HepG2 (cell line): ENCODE measurements at regions not wholly inside any gene's neighbourhood (a gene's known extent, or its start where the extent isn't known, plus 50 kb on each side); places are given as distances from the start of the nearest gene placed in this dataset.

Experiments used
- ATAC-seq: fragments of 200-7000 bp; cut with Tn5 transposase; 3 replicates; pipeline ENCODE4 v1.9.1; 2020; ENCODE audit warnings: mild to moderate bottlenecking, moderate library complexity
- BruUV-seq: library from RNA; stranded (reverse); fragments of 400-500 nt; replicated peaks from 2 replicates; lab custom pipeline; 2021; lab: Mats Ljungman, UMichigan
- CTCF ChIA-PET: fragments of 300-600 bp; formaldehyde crosslinking; extraction: SDS; loops from one replicate; lab custom pipeline; 2021; ENCODE audit warnings: low total read pairs, inconsistent platforms, low intra/inter-chr PET ratio; lab: Yijun Ruan, JAX
- POLR2A ChIA-PET: fragments of 350-600 bp; sonication (Branson Sonifier 250); formaldehyde crosslinking; loops from one replicate; lab custom pipeline; 2020; ENCODE audit warnings: antibody characterized with exemption, inconsistent platforms; lab: Yijun Ruan, JAX
- DNase-seq: peaks from one replicate; pipeline ENCODE4 v3.0.0-alpha.2; 2015; ENCODE audit warnings: low spot score
- FAIRE-seq: peaks from 3 replicates; lab custom pipeline; 2011; peaks lifted over from hg19 to GRCh38; lab: Jason Lieb, UNC
- H2AFZ ChIP-seq: one replicate; pipeline ENCODE4 v1.6.1; 2011; ENCODE audit warnings: low read length, inconsistent platforms
- H3K27ac ChIP-seq: fragments of 300-600 bp; 3 replicates; pipeline ENCODE4 v1.8.0; 2011; ENCODE audit warnings: mixed run types, mild to moderate bottlenecking, mixed read lengths, low read length, inconsistent platforms; ENCODE audit not compliant: insufficient read depth; ENCODE audit errors: extremely low read length
- H3K27me3 ChIP-seq, 2 experiments: fragments of 200-600 bp in 1 of 2; 2 replicates in 1 of 2; 3 replicates in 1 of 2; pipeline versions ENCODE4 v1.6.0 to v1.8.0; 2011; ENCODE audit warnings: low read length in 2 of 2, mild to moderate bottlenecking in 2 of 2, moderate library complexity in 2 of 2, inconsistent platforms in 1 of 2; ENCODE audit not compliant: insufficient read depth in 2 of 2, control insufficient read depth in 1 of 2
- H3K36me3 ChIP-seq, 2 experiments: fragments of 200-600 bp in 1 of 2; replicated peaks in 1 of 2; 2 replicates in 1 of 2; 3 replicates in 1 of 2; pipeline versions ENCODE4 v1.5.1 to v1.8.0; 2011; ENCODE audit warnings: low read length in 2 of 2, inconsistent platforms in 1 of 2; ENCODE audit not compliant: insufficient read depth in 2 of 2, control insufficient read depth in 1 of 2
- H3K4me1 ChIP-seq: 2 replicates; pipeline ENCODE4 v1.5.1; 2012; ENCODE audit warnings: low read length, inconsistent platforms; ENCODE audit not compliant: insufficient read depth
- H3K4me2 ChIP-seq: 2 replicates; pipeline ENCODE4 v1.6.0; 2011; ENCODE audit warnings: low read depth, low read length, inconsistent platforms
- H3K4me3 ChIP-seq, 3 experiments: fragments of 200-600 bp in 1 of 3; sonication (generic), shearing (Covaris generic) in 1 of 3; replicated peaks in 1 of 3; 2 replicates each; pipeline ENCODE4 v1.5.1; 2011 to 2016; ENCODE audit warnings: low read length in 3 of 3, inconsistent platforms in 2 of 3, low read depth in 2 of 3, mild to moderate bottlenecking in 2 of 3, control low read depth in 1 of 3, mixed read lengths in 1 of 3; ENCODE audit not compliant: insufficient read depth in 1 of 3
- H3K79me2 ChIP-seq: one replicate; pipeline ENCODE4 v1.6.1; 2011; ENCODE audit warnings: low read length, inconsistent platforms; ENCODE audit not compliant: insufficient read depth
- H3K9ac ChIP-seq: 2 replicates; pipeline ENCODE4 v1.6.0; 2011; ENCODE audit warnings: mild to moderate bottlenecking, low read depth, low read length, inconsistent platforms; ENCODE audit not compliant: insufficient read depth
- H3K9me3 ChIP-seq: 2 replicates; pipeline ENCODE4 v1.5.1; 2012; ENCODE audit warnings: mild to moderate bottlenecking, low read length
- H4K20me1 ChIP-seq: 2 replicates; pipeline ENCODE4 v1.6.0; 2011; ENCODE audit warnings: inconsistent platforms, mild to moderate bottlenecking, low read length, moderate library complexity; ENCODE audit not compliant: insufficient read depth
- ATF7 ChIP-seq, 2 experiments: fragments of 450-650 bp in 1 of 2; sonication (generic) in 1 of 2; formaldehyde crosslinking in 1 of 2; IDR thresholded peaks; 2 replicates each; pipeline versions ENCODE4 v1.4.0 to v1.6.1; 2016 to 2020; ENCODE audit warnings: antibody characterized with exemption in 1 of 2, mild to moderate bottlenecking in 1 of 2, missing genetic modification reagents in 1 of 2
- BCLAF1 ChIP-seq: fragments of 450-650 bp; IDR thresholded peaks from 2 replicates; pipeline ENCODE4 v1.6.1; 2017; ENCODE audit warnings: mild to moderate bottlenecking
- HNRNPK ChIP-seq: fragments of 200-400 bp; formaldehyde crosslinking; IDR thresholded peaks from 2 replicates; pipeline ENCODE4 v1.6.1; 2018; ENCODE audit warnings: low read length, low read depth, moderate library complexity, mild to moderate bottlenecking; ENCODE audit not compliant: poor library complexity, severe bottlenecking
- MXI1 ChIP-seq: IDR thresholded peaks from 3 replicates; pipeline ENCODE4 v1.6.1; 2012; ENCODE audit warnings: low read depth, low read length, inconsistent platforms, borderline replicate concordance
- XBP1 ChIP-seq: sonication (generic); formaldehyde crosslinking; IDR thresholded peaks from 2 replicates; pipeline ENCODE4 v1.5.0; 2020; ENCODE audit warnings: missing genetic modification reagents
- ZNF232 ChIP-seq: sonication (generic); formaldehyde crosslinking; IDR thresholded peaks from 2 replicates; pipeline ENCODE4 v1.4.0; 2020; ENCODE audit warnings: missing genetic modification reagents, borderline replicate concordance
- WGBS: methylation state at CpG from one replicate; pipeline ENCODE4 v1.1.6; 2017; ENCODE audit warnings: low lambda C conversion rate; 5-methylcytosine and 5-hydroxymethylcytosine counted together
- in situ Hi-C: cut with HindIII; loops from 2 replicates; pipeline ENCODE4 v1.10.0; 2017; ENCODE audit warnings: low pct_unique_long_range_greater_than_20kb; ENCODE audit not compliant: extremely low pct_ligation_motif_present
- intact Hi-C: fragments of 100-400 bp; cut with micrococcal nuclease; formaldehyde crosslinking; loops from one replicate; pipeline ENCODE4 v1.10.0; 2022; ENCODE audit not compliant: unreplicated experiment
- TF ChIP-seq, protein P1 (sequence below): sonication (generic); formaldehyde crosslinking; IDR thresholded peaks from 2 replicates; pipeline ENCODE4 v1.5.0; 2020; ENCODE audit warnings: missing genetic modification reagents
- TF ChIP-seq, protein P2 (sequence below): sonication (generic); formaldehyde crosslinking; IDR thresholded peaks from 2 replicates; pipeline ENCODE4 v1.9.0; 2021; ENCODE audit warnings: missing genetic modification reagents, mild to moderate bottlenecking, borderline replicate concordance

- Histone ChIP-seq H3K4me3 (no peak overlapping the region), H3K36me3 (no peaks in the 10 kb centered on the region), H3K4me2 (no peak overlapping the region), H3K27me3 (0 out of 5 replicates have a peak, but pooled peaks cover 0 to 3% of the 10 kb centered on the region in 2 experiments), H4K20me1 (no peaks in the 10 kb centered on the region), H3K9me3 (no peaks in the 10 kb centered on the region), H3K27ac (no peak overlapping the region), H3K9ac (no peak overlapping the region), H3K4me1 (no peaks in the 10 kb centered on the region), H2AFZ (no peak overlapping the region), H3K79me2 (no peaks in the 10 kb centered on the region)
- WGBS: 24% methylated on average over 17 of the region's 19 CpGs
- ATAC-seq (no peak), FAIRE-seq (no peak), DNase-seq (no peak)
- ChIA-PET CTCF (no interaction called here), POLR2A (no interaction called here)
- in situ Hi-C loops: no loop called here
- BruUV-seq: no TSS peak
- intact Hi-C loops: no loop called here
- TF ChIP-seq HNRNPK (peak; percentile 76), ATF7 (IDR thresholded peaks at IDR 0.05) (peak; percentile 71), ATF7 (CRISPR knock-in tag; IDR thresholded peaks at IDR 0.05) (no peak), BCLAF1 (no peak)
These were observed 234.4 kb downstream of the RPIA start for GRCh38 chr2:88925770-88926462.

- Histone ChIP-seq H3K4me1 (no peaks in the 10 kb centered on the region), H3K4me2 (no peak overlapping the region), H3K27me3 (0 out of 5 replicates have a peak, but pooled peaks cover 0 to 2% of the 10 kb centered on the region in 2 experiments), H3K79me2 (no peaks in the 10 kb centered on the region), H2AFZ (no peak overlapping the region), H3K27ac (no peak overlapping the region), H3K4me3 (no peak overlapping the region), H3K9me3 (no peaks in the 10 kb centered on the region), H4K20me1 (no peaks in the 10 kb centered on the region), H3K9ac (no peak overlapping the region), H3K36me3 (no peaks in the 10 kb centered on the region)
- WGBS: 4% methylated on average over 1 of the region's 1 CpG
- CTCF ChIA-PET: no interaction called here
- in situ Hi-C loops: no loop called here
- no TSS peak for BruUV-seq
- ATAC-seq (no peak), DNase-seq (no peak), FAIRE-seq (no peak)
- intact Hi-C loops: no loop called here
- POLR2A ChIA-PET: no interaction called here
- TF ChIP-seq, protein P1, sequence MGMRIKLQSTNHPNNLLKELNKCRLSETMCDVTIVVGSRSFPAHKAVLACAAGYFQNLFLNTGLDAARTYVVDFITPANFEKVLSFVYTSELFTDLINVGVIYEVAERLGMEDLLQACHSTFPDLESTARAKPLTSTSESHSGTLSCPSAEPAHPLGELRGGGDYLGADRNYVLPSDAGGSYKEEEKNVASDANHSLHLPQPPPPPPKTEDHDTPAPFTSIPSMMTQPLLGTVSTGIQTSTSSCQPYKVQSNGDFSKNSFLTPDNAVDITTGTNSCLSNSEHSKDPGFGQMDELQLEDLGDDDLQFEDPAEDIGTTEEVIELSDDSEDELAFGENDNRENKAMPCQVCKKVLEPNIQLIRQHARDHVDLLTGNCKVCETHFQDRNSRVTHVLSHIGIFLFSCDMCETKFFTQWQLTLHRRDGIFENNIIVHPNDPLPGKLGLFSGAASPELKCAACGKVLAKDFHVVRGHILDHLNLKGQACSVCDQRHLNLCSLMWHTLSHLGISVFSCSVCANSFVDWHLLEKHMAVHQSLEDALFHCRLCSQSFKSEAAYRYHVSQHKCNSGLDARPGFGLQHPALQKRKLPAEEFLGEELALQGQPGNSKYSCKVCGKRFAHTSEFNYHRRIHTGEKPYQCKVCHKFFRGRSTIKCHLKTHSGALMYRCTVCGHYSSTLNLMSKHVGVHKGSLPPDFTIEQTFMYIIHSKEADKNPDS (CRISPR knock-in tag): no peak
- TF ChIP-seq, protein P2, sequence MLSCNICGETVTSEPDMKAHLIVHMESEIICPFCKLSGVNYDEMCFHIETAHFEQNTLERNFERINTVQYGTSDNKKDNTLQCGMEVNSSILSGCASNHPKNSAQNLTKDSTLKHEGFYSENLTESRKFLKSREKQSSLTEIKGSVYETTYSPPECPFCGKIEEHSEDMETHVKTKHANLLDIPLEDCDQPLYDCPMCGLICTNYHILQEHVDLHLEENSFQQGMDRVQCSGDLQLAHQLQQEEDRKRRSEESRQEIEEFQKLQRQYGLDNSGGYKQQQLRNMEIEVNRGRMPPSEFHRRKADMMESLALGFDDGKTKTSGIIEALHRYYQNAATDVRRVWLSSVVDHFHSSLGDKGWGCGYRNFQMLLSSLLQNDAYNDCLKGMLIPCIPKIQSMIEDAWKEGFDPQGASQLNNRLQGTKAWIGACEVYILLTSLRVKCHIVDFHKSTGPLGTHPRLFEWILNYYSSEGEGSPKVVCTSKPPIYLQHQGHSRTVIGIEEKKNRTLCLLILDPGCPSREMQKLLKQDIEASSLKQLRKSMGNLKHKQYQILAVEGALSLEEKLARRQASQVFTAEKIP (CRISPR knock-in tag): no peak
- TF ChIP-seq MXI1 (no peak), ZNF232 (no peak), XBP1 (CRISPR knock-in tag) (no peak)
These were observed 235.7 kb downstream of the RPIA start for GRCh38 chr2:88927128-88927527.
